ENCODE measurements at regions not wholly inside any gene's neighbourhood (a gene's known extent, or its start where the extent isn't known, plus 50 kb on each side); places are given as distances from the start of the nearest gene placed in this dataset.

DNA sequence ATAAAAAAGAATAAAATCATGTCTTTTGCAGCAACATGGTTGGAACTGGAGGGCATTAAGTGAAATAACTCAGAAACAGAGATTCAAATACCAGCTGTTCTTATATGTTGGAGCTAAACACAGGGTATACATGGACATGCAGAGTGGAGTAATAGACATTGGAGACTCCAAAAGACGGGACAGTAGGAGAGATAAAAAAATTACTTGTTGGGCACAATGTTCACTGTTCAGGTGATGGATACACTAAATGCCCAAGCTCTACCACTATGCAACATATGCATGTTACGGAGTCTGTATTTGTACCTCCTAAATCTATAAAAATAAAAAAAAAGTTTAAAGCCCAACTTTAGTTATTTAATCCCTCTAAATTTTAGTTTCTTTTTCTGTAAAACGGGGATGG, 184.6 kb upstream of the TPK1 start:
- Histone ChIP-seq H3K9ac (ENCODE audit: low read length) (no peak overlapping the region), H3K4me3 (ENCODE audit: control extremely low read depth in 1 of 5, extremely low read depth in 1 of 5, insufficient read depth in 1 of 5, low read depth in 2 of 5, low read length in 4 of 5) (no peak overlapping the region), H3K36me3 (replicated peaks in 1 of 2; ENCODE audit: control extremely low read depth in 1 of 2, control insufficient read depth in 1 of 2, extremely low read depth in 1 of 2, insufficient read depth in 2 of 2, low read length in 1 of 2) (no peaks in the 10 kb centered on the region), H4K20me1 (ENCODE audit: control insufficient read depth, insufficient read depth, low read length, poor library complexity, severe bottlenecking) (no peaks in the 10 kb centered on the region), H3K79me2 (ENCODE audit: control insufficient read depth, insufficient read depth, low read length) (no peaks in the 10 kb centered on the region), H2AFZ (ENCODE audit: insufficient read depth, low read depth, low read length, poor library complexity, severe bottlenecking) (no peak overlapping the region), H3K4me2 (replicated peaks; ENCODE audit: low read depth, low read length, poor library complexity, severe bottlenecking) (no peak overlapping the region), H3K9me3 (ENCODE audit: control extremely low read depth in 1 of 3, control insufficient read depth in 2 of 3, insufficient read depth in 1 of 3, low read length in 2 of 3) (no peaks in the 10 kb centered on the region), H3K27me3 (replicated peaks in 1 of 4; ENCODE audit: control extremely low read depth in 1 of 4, control insufficient read depth in 3 of 4, insufficient read depth in 4 of 4, low read length in 3 of 4) (no peaks in the 10 kb centered on the region), H3K27ac (ENCODE audit: low read length in 2 of 2) (no peak overlapping the region), H3K4me1 (ENCODE audit: control insufficient read depth in 2 of 2, insufficient read depth in 2 of 2, low read length in 2 of 2) (no peaks in the 10 kb centered on the region)
- no peak overlapping the region for H3K4me3 Mint-ChIP-seq
- H3K9me3 Mint-ChIP-seq (ENCODE audit: insufficient read depth): no peaks in the 10 kb centered on the region
- intact Hi-C loops (cut with micrococcal nuclease): loop anchor here (5.0 kb wide), 1 partner anchor 283 kb away; no protein-coding TSS in a partner anchor
- WGBS (ENCODE audit: insufficient coverage): no CpG with 5 or more reads among the region's 3 CpGs
- no peaks in the 10 kb centered on the region for H3K27me3 Mint-ChIP-seq
- CTCF ChIA-PET: interaction anchor here (1.1 kb wide), 1 partner anchor 17 kb away, joined by 5 read pairs; no protein-coding TSS in a partner anchor
- DNase-seq (no peak), ATAC-seq (ENCODE audit: low read depth) (no peak)
- TF ChIP-seq EZH2 (IDR thresholded peaks at IDR 0.05; ENCODE audit: borderline replicate concordance, insufficient read depth, low read depth, low read length, poor library complexity, severe bottlenecking): no peak
- TF ChIP-seq, protein P1, sequence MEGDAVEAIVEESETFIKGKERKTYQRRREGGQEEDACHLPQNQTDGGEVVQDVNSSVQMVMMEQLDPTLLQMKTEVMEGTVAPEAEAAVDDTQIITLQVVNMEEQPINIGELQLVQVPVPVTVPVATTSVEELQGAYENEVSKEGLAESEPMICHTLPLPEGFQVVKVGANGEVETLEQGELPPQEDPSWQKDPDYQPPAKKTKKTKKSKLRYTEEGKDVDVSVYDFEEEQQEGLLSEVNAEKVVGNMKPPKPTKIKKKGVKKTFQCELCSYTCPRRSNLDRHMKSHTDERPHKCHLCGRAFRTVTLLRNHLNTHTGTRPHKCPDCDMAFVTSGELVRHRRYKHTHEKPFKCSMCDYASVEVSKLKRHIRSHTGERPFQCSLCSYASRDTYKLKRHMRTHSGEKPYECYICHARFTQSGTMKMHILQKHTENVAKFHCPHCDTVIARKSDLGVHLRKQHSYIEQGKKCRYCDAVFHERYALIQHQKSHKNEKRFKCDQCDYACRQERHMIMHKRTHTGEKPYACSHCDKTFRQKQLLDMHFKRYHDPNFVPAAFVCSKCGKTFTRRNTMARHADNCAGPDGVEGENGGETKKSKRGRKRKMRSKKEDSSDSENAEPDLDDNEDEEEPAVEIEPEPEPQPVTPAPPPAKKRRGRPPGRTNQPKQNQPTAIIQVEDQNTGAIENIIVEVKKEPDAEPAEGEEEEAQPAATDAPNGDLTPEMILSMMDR (IDR thresholded peaks at IDR 0.05): no peak
- no peak overlapping the region for H3K27ac Mint-ChIP-seq
- no peaks in the 10 kb centered on the region for H3K4me1 Mint-ChIP-seq
- POLR2A ChIA-PET: no interaction called here

DNA sequence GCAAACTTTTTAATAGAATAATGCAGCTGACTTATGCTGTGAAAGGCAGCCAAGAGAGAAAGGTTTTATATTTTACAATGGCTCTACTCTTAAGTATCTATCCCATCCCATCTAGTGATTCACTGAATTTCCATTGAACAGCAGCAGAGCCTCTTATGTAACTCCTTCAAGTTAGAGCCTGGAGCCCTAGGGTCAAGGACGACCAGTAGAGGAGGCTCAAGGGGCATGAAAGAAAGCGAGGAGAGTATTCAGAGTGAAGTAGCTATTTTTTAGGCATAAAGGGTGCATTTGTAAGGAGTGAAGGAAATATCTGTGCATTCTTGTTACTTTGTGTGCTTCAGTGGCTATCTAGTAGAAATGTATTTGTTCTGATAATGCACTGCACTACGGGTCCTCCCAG, 180.2 kb upstream of the TPK1 start:
- H3K27me3 ChIP-seq (replicated peaks in 1 of 4; ENCODE audit: control extremely low read depth in 1 of 4, control insufficient read depth in 3 of 4, insufficient read depth in 4 of 4, low read length in 3 of 4): no peaks in the 10 kb centered on the region
- no peak for ATAC-seq (ENCODE audit: low read depth)
- CTCF ChIA-PET: interaction anchor here (0.5 to 1.0 kb wide), 2 partner anchors 17 to 23 kb away, joined by 3 to 4 read pairs; no protein-coding TSS in a partner anchor
- H3K4me2 ChIP-seq (replicated peaks; ENCODE audit: low read depth, low read length, poor library complexity, severe bottlenecking): no peak overlapping the region
- POLR2A ChIA-PET: no interaction called here
- H3K9me3 ChIP-seq (ENCODE audit: control extremely low read depth in 1 of 3, control insufficient read depth in 2 of 3, insufficient read depth in 1 of 3, low read length in 2 of 3): no peaks in the 10 kb centered on the region
- no peaks in the 10 kb centered on the region for H3K79me2 ChIP-seq (ENCODE audit: control insufficient read depth, insufficient read depth, low read length)
- H4K20me1 ChIP-seq (ENCODE audit: control insufficient read depth, insufficient read depth, low read length, poor library complexity, severe bottlenecking): no peaks in the 10 kb centered on the region
- intact Hi-C loops (cut with micrococcal nuclease): no loop called here
- no peak overlapping the region for H3K4me3 ChIP-seq (ENCODE audit: control extremely low read depth in 1 of 5, extremely low read depth in 1 of 5, insufficient read depth in 1 of 5, low read depth in 2 of 5, low read length in 4 of 5)
- no peak for DNase-seq
- no peak overlapping the region for H3K9ac ChIP-seq (ENCODE audit: low read length)
- H3K27ac Mint-ChIP-seq: no peak overlapping the region
- H3K4me3 Mint-ChIP-seq: no peak overlapping the region
- TF ChIP-seq, protein P1 (IDR thresholded peaks at IDR 0.05): no peak
- no peaks in the 10 kb centered on the region for H3K27me3 Mint-ChIP-seq
- no peak overlapping the region for H2AFZ ChIP-seq (ENCODE audit: insufficient read depth, low read depth, low read length, poor library complexity, severe bottlenecking)
- WGBS (ENCODE audit: insufficient coverage): 90% methylated on average over 2 of the region's 3 CpGs
- no peaks in the 10 kb centered on the region for H3K4me1 Mint-ChIP-seq
- H3K9me3 Mint-ChIP-seq (ENCODE audit: insufficient read depth): no peaks in the 10 kb centered on the region
- no peak overlapping the region for H3K27ac ChIP-seq (ENCODE audit: low read length in 2 of 2)
- H3K4me1 ChIP-seq (ENCODE audit: control insufficient read depth in 2 of 2, insufficient read depth in 2 of 2, low read length in 2 of 2): no peaks in the 10 kb centered on the region
- no peaks in the 10 kb centered on the region for H3K36me3 ChIP-seq (replicated peaks in 1 of 2; ENCODE audit: control extremely low read depth in 1 of 2, control insufficient read depth in 1 of 2, extremely low read depth in 1 of 2, insufficient read depth in 2 of 2, low read length in 1 of 2)
